ENCODE measurements at regions not wholly inside any gene's neighbourhood (a gene's known extent, or its start where the extent isn't known, plus 50 kb on each side); places are given as distances from the start of the nearest gene placed in this dataset.

DNA sequence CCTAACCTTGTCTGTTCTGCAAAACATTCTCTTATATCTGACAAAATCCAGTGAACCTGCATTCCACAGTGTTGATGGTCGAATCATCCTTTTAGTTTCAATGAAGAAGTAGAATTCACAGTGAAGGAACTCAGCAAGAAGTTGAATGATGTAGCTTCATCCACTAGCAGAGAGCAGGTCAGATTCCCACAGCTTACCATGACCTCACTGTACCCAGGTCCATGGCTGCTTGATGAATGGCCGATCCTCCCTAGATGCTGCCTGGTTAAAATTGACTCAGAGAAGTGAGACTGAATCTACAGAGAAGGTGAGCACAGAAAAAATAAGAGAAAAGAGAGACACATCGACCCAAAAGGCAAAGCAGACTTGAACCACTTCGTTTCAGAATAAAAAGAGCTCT lies 906.0 kb upstream of the CHAC2 start:
- TF ChIP-seq, protein P1, sequence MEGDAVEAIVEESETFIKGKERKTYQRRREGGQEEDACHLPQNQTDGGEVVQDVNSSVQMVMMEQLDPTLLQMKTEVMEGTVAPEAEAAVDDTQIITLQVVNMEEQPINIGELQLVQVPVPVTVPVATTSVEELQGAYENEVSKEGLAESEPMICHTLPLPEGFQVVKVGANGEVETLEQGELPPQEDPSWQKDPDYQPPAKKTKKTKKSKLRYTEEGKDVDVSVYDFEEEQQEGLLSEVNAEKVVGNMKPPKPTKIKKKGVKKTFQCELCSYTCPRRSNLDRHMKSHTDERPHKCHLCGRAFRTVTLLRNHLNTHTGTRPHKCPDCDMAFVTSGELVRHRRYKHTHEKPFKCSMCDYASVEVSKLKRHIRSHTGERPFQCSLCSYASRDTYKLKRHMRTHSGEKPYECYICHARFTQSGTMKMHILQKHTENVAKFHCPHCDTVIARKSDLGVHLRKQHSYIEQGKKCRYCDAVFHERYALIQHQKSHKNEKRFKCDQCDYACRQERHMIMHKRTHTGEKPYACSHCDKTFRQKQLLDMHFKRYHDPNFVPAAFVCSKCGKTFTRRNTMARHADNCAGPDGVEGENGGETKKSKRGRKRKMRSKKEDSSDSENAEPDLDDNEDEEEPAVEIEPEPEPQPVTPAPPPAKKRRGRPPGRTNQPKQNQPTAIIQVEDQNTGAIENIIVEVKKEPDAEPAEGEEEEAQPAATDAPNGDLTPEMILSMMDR (IDR thresholded peaks at IDR 0.05) = no peak
- no peak for TF ChIP-seq POLR2A (IDR thresholded peaks at IDR 0.05)

All from sigmoid colon (tissue), 3 donors.